Activated CD8-positive, alpha-beta T cell treated with anti-CD3 and anti-CD28 coated beads for 36 hours (primary cell): ENCODE measurements at regions not wholly inside any gene's neighbourhood (a gene's known extent, or its start where the extent isn't known, plus 50 kb on each side); places are given as distances from the start of the nearest gene placed in this dataset.

Source experiments
- ATAC-seq: fragments of 200-7000 bp; cut with Tn5 transposase; one replicate; pipeline ENCODE4 v1.10.0; 2021; ENCODE audit warnings: mild to moderate bottlenecking, moderate library complexity
- CTCF ChIA-PET: fragments of 350-600 bp; sonication (Branson Sonifier 250); formaldehyde crosslinking; loops from one replicate; lab custom pipeline; 2021; ENCODE audit warnings: antibody characterized with exemption; lab: Charles Lee
- POLR2A ChIA-PET: fragments of 350-600 bp; sonication (Branson Sonifier 250); formaldehyde crosslinking; loops from one replicate; lab custom pipeline; 2021; ENCODE audit warnings: antibody characterized with exemption; lab: Charles Lee
- DNase-seq: peaks from one replicate; pipeline ENCODE4 v3.0.0-alpha.2; 2020
- H3K27ac Mint-ChIP-seq: one replicate; pipeline ENCODE4 v1.8.0; 2021; ENCODE audit warnings: mild to moderate bottlenecking, mixed read lengths
- H3K27me3 Mint-ChIP-seq: one replicate; pipeline ENCODE4 v1.8.0; 2021; ENCODE audit warnings: mixed read lengths
- H3K36me3 Mint-ChIP-seq: one replicate; pipeline ENCODE4 v1.8.0; 2021; ENCODE audit warnings: low read depth, mixed read lengths
- H3K4me1 Mint-ChIP-seq: one replicate; pipeline ENCODE4 v1.8.0; 2021; ENCODE audit warnings: low read depth, mixed read lengths
- H3K4me3 Mint-ChIP-seq: one replicate; pipeline ENCODE4 v1.8.0; 2021; ENCODE audit warnings: mild to moderate bottlenecking, moderate library complexity, mixed read lengths
- H3K9me3 Mint-ChIP-seq: one replicate; pipeline ENCODE4 v1.8.0; 2021; ENCODE audit warnings: mixed read lengths
- CTCF ChIP-seq: fragments of 200-600 bp; IDR thresholded peaks from one replicate; pipeline ENCODE4 v1.8.0; 2022; ENCODE audit warnings: antibody characterized with exemption, mild to moderate bottlenecking
- intact Hi-C: fragments of 100-400 bp; cut with micrococcal nuclease; formaldehyde crosslinking; loops from one replicate; pipeline ENCODE4 v1.10.0; 2022

DNA sequence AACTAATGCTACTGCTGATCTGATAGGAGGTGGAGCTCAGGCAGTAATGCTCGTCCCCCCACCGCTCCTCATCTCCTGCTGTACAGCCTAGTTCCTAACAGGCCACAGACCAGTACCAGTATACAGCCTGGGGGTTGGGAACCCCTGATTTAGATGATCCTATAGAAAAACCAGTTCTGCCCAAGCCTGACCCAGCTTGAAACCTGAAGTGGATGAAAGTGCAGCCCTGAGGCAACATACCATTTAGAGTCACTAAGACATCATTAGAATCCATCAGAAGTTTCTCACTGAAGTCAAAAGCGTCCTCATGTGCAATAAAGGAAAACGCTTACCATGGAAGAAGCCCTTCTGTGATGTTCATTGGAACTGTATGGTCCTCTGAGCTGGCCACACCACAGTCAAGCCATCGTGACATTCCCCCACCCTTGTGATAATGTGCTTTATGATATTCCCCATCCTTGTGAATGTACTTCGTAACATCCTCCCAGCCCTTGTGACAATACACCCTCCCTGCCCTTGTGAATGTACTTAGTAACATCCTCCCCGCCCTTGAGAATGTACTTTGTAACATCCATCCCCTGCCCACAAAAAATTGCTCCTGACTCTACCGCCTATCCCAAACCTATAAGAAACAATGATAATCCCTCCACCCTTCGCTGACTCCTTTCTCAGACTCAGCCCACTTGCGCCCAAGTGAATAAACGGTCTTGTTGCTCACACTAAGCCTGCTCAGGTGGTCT, 65.9 kb upstream of the HECTD2 start:
- Mint-ChIP-seq H3K36me3 (no peaks in the 10 kb centered on the region), H3K27ac (no peak overlapping the region), H3K9me3 (no peaks in the 10 kb centered on the region), H3K27me3 (no peaks in the 10 kb centered on the region), H3K4me1 (no peaks in the 10 kb centered on the region), H3K4me3 (no peak overlapping the region)
- DNase-seq (no peak), ATAC-seq (no peak)
- intact Hi-C loops: no loop called here
- ChIA-PET CTCF (no interaction called here), POLR2A (no interaction called here)
- no peak for TF ChIP-seq CTCF

GRCh38 chr10:91345716-91346115, 64.4 kb upstream of the HECTD2 start:
- TF ChIP-seq CTCF: no peak
- ChIA-PET CTCF (no interaction called here), POLR2A (no interaction called here)
- DNase-seq (no peak), ATAC-seq (no peak)
- Mint-ChIP-seq H3K4me3 (no peak overlapping the region), H3K9me3 (no peaks in the 10 kb centered on the region), H3K27ac (no peak overlapping the region), H3K4me1 (no peaks in the 10 kb centered on the region), H3K27me3 (no peaks in the 10 kb centered on the region), H3K36me3 (no peaks in the 10 kb centered on the region)
- intact Hi-C loops: no loop called here

GRCh38 chr10:91347529-91347928, 62.6 kb upstream of the HECTD2 start:
- no peak overlapping the region for H3K4me3 Mint-ChIP-seq
- ATAC-seq: no peak
- no peak for DNase-seq
- intact Hi-C loops: no loop called here
- H3K27me3 Mint-ChIP-seq: no peaks in the 10 kb centered on the region
- CTCF ChIA-PET: no interaction called here
- no peaks in the 10 kb centered on the region for H3K36me3 Mint-ChIP-seq
- no peaks in the 10 kb centered on the region for H3K9me3 Mint-ChIP-seq
- POLR2A ChIA-PET: interaction anchor here (0.6 kb wide), 1 partner anchor 69 kb away, joined by 3 read pairs; no protein-coding TSS in a partner anchor
- TF ChIP-seq CTCF: no peak
- no peaks in the 10 kb centered on the region for H3K4me1 Mint-ChIP-seq
- H3K27ac Mint-ChIP-seq: no peak overlapping the region

- ChIA-PET CTCF (no interaction called here), POLR2A (no interaction called here)
- intact Hi-C loops: no loop called here
- ATAC-seq: no peak
- DNase-seq: no peak
- TF ChIP-seq CTCF: no peak
- Mint-ChIP-seq H3K27ac (no peak overlapping the region), H3K27me3 (no peaks in the 10 kb centered on the region), H3K4me1 (peaks cover 3% of the 10 kb centered on the region), H3K9me3 (peaks cover 2% of the 10 kb centered on the region), H3K36me3 (no peaks in the 10 kb centered on the region), H3K4me3 (no peak overlapping the region)
Measured at GRCh38 chr10:91349381-91349780, 60.8 kb upstream of the HECTD2 start.

DNA sequence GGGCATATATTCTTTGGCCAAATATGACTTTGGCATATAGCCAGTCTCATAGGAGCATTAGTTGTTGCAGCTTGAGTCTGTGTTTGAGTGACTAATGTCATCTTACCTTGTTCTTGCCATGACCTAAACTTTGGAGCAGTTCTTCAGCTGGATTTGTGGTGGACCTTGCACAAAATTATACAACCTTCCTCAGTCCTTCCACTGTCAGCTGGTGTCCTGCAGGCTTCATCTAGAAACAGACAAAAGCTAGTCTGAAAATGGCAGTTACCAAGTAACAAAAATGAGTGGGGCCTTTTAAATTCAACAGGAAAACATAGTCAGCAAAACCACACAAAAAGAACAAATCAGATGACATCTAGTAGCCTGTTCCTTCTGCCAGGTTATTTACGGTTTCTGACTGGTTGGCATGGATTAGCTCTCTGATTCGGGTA, 59.5 kb upstream of the HECTD2 start:
- Mint-ChIP-seq H3K27me3 (peaks cover 3% of the 10 kb centered on the region), H3K27ac (no peak overlapping the region), H3K4me1 (peaks cover 3% of the 10 kb centered on the region), H3K9me3 (peaks cover 2% of the 10 kb centered on the region), H3K4me3 (no peak overlapping the region), H3K36me3 (no peaks in the 10 kb centered on the region)
- ATAC-seq (no peak), DNase-seq (no peak)
- ChIA-PET POLR2A (no interaction called here), CTCF (interaction anchor here (1.3 kb wide), 1 partner anchor 52 kb away, joined by 5 read pairs; no protein-coding TSS in a partner anchor)
- TF ChIP-seq CTCF: no peak
- intact Hi-C loops: no loop called here
